ENCODE measurements at regions not wholly inside any gene's neighbourhood (a gene's known extent, or its start where the extent isn't known, plus 50 kb on each side); places are given as distances from the start of the nearest gene placed in this dataset.
"Not testable (repeated sequence)": the region's sequence is repeated elsewhere in the genome, so short reads cannot be mapped to it uniquely, and the experiment has no call there.

DNA sequence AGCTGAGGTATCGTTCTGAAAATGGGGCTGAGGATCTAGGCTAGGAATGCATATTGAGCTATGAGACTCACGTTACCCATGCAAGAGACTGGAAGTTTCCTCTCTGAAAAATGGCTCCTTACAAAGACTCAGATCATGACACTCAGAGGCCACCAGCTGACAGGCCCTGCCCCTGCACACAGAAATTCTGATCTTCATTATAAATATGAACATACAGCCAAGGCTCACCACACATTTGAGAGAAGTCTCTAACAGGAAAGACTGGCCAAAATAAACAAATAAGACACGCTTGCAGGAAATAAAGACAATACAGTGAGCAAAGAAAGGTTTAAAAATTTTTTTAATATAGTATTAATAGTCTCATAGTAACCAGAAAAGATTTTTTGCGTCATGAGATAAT, 365.9 kb downstream of the NFIB start:
- ChIA-PET POLR2A (no interaction called here), CTCF (no interaction called here)

DNA sequence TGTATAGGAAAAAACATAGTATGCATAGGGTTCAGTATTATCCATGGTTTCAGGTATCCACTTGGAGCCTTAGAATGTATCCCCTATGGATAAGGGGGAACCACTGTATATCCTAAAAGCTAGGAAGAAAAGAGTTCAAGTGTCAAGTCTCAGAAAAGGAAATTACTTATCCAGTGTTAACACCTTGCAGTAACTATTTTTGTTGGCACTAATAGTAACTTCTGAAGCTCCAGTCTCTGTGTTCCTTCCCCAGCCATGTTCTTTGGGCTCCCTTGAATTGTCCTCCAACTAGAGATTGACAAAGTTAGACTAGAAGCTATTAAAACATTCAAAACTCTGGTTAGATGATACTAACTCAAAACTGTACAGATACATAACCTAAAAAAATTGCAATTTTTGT, 370.8 kb downstream of the NFIB start:
- POLR2A ChIA-PET, result no interaction called here
- CTCF ChIA-PET, result no interaction called here

- CTCF ChIA-PET, result no interaction called here
- POLR2A ChIA-PET, result no interaction called here
Measured at GRCh38 chr9:13942695-13943094, 371.2 kb downstream of the NFIB start.

GRCh38 chr9:13942201-13942600, 371.7 kb downstream of the NFIB start:
- POLR2A ChIA-PET, result no interaction called here
- CTCF ChIA-PET, result no interaction called here

GRCh38 chr9:13941714-13942113, 372.2 kb downstream of the NFIB start:
- CTCF ChIA-PET, result no interaction called here
- POLR2A ChIA-PET, result no interaction called here

DNA sequence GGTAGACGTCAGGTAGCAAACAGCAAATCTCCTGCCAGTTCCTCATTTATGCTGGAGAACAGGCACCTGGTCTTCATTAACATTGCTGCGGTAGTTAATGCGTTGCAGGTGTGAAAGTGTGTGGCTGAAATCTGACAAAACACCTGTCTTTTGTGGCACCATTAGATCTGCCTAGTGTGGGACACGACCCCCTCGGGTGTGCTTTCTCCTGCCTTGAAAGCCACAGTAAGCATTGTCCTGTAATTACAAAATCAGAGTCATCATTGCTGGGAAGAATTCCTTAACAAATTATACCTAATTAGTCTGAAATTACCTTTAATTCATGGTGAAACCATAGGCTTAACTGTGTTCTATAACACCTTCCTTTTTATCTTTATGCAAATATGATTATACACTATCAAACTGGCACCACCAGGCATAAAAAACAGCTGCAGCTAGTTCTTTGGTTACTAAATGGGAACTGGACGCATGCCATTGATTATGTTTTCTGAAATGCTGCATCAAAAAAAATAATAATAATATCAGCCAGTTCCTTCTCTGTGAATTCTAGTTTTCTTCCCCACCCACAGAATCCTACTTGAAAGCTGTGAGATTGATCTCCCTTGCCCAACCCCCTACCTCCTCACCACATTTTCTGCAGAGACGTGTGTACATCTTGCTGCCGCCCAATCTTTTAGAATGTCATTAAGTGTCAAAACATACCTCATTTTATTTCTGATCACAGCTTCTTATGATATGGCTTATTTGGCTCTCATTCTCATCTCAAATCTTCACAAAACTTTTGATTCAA, 374.0 kb downstream of the NFIB start:
- ChIA-PET POLR2A (no interaction called here), CTCF (no interaction called here)

- ChIA-PET POLR2A (no interaction called here), CTCF (no interaction called here)
Measured at GRCh38 chr9:13939134-13939533, 374.8 kb downstream of the NFIB start.

DNA sequence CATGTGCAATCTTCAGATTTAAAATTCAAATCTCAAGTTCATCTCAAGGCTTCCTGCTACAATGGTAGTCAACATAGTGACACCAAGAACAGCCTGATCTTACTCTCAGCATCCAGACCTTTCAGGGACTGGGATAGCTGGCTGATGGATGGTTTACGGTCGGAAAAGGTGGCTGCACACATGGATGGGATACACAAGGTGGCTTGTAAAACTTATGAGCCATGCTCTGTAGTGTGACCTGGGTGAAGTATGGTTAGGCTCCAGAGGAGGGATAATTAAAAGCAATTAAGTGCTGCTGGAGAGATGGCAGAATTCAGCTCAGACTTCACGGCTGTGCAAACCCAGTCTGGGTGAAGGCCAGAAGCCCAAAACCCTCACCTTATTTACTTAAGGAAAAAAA, 379.5 kb downstream of the NFIB start:
- ChIA-PET CTCF (no interaction called here), POLR2A (no interaction called here)

GRCh38 chr9:13933268-13933656, 380.7 kb downstream of the NFIB start:
- ChIA-PET CTCF (no interaction called here), POLR2A (no interaction called here)

DNA sequence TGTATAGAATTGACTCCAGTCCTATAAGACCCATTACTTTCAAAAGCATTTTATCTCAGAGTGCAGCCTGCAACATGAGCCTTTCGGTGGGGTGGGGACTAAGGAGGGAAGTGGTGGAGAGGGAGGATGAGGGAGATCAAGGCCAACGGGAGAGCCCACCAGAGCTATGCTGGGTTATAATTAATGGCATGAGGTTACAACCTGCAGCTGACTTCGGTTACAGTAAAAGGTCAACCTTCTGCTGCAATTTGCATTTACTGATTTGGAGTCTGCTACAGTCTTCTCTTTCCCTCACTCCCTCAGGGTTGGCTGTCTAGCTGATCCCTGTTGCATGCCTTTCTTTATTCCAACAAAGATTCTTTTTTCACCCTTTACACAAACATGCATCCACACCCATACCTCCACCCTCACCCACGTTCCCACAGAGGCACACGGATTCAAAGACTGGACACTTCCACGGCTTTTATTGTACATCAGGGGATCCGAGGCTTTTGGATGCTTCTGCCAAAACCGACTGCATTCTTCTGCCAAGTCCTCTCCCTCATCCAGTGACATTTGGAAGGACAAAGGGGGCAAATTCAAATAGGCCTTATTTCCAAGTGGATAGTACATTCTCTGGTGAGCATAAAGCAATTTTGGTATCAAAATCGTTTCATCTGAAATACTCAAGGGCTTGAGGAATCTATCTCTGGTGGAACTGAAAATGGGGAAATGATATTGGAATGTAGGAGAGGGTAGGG, 381.2 kb downstream of the NFIB start:
- ChIA-PET POLR2A (no interaction called here), CTCF (no interaction called here)

GRCh38 chr9:13929013-13929412, 384.9 kb downstream of the NFIB start:
- ChIA-PET POLR2A (no interaction called here), CTCF (no interaction called here)

GRCh38 chr9:13923381-13923780, 390.6 kb downstream of the NFIB start:
- CTCF ChIA-PET, result no interaction called here
- POLR2A ChIA-PET, result no interaction called here

DNA sequence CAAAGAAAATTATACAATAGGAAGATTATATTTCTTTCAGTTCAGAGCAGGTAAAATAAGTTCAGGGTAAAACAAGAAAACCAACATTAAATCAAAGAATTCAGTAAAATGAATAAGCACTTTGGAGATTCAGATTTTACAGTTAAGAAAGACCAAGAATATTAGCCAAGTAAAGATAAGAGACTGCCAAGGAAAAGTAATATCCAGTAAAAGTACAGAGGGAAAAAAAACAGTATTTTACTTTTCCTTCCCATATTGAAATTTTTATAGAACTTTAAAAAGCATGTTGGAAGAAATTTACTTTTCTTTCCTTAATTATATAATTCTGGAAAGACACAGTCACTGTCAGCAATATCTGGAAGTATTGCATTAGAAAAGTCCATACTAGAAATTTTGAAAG, 393.4 kb downstream of the NFIB start:
- CTCF ChIA-PET, result no interaction called here
- POLR2A ChIA-PET, result no interaction called here

GRCh38 chr9:13919401-13919800, 394.5 kb downstream of the NFIB start:
- ChIA-PET CTCF (no interaction called here), POLR2A (no interaction called here)

DNA sequence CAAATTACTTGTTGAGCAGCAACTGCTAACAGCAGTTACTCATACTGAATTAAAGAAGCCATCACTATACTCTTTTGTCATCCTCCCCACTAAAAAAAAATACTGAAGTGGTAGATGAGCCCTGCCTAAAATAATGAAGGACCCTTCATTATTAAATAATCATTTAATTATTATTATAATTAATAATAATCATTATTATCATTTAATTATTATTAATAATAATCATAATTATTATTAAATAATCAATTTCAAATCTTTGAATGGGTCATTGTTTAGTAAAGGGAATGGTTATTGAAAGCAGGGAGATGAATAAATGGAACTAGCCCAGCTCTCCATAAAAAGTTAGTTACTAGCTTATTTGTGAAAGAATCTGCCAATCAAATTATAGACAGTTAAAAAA, 396.4 kb downstream of the NFIB start:
- ChIA-PET CTCF (no interaction called here), POLR2A (no interaction called here)

GRCh38 chr9:13915591-13916301, 398.2 kb downstream of the NFIB start:
- POLR2A ChIA-PET, result no interaction called here
- CTCF ChIA-PET, result no interaction called here

GRCh38 chr9:13915131-13915530, 398.8 kb downstream of the NFIB start:
- ChIA-PET CTCF (no interaction called here), POLR2A (no interaction called here)

DNA sequence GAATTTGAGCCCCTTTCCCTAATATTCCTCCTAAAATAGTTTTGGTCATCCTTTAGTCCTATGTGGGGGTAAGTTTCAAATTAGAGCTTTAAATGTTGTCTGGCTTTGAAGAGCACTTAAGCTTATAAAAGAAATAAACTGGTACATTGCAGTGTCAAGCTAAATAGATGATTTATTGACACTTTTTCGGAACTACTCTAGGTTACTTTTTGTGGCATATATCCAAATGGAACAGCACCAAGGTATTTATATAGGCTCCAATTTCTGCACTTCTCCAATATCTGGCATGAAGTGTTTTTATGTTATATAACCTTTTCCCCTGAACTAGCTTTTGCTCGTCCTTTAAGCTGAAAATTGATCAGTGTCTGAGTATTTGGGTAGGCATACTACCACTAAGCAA, 402.5 kb downstream of the NFIB start:
- POLR2A ChIA-PET, result no interaction called here
- CTCF ChIA-PET, result no interaction called here

DNA sequence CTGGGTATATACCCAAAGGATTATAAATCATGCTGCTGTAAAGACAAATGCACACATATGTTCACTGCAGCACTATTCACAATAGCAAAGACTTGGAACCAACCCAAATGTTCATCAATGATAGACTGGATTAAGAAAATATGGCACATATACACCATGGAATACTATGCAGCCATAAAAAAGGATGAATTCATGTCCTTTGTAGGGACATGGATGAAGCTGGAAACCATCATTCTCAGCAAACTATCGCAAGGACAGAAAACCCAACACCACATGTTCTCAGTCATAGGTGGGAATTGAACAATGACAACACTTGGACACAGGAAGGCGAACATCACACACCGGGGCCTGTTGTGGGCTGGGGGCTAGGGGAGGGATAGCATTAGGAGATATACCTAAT, 406.1 kb downstream of the NFIB start:
- POLR2A ChIA-PET, CTCF ChIA-PET: not testable (repeated sequence)

- ChIA-PET POLR2A (no interaction called here), CTCF (no interaction called here)
Measured at GRCh38 chr9:13904746-13905145, 409.2 kb downstream of the NFIB start.

GRCh38 chr9:13904311-13904710, 409.6 kb downstream of the NFIB start:
- ChIA-PET CTCF (no interaction called here), POLR2A (no interaction called here)

All from activated CD8-positive, alpha-beta memory T cell treated with anti-CD3 and anti-CD28 coated beads for 36 hours (primary cell).